Femur (tissue), 1 donor: ENCODE measurements at regions not wholly inside any gene's neighbourhood (a gene's known extent, or its start where the extent isn't known, plus 50 kb on each side); places are given as distances from the start of the nearest gene placed in this dataset.
"Not testable (repeated sequence)": the region's sequence is repeated elsewhere in the genome, so short reads cannot be mapped to it uniquely, and the experiment has no call there.

Experiments used
- DNase-seq: peaks from one replicate; pipeline ENCODE4 v3.0.0-alpha.2; 2017

GRCh38 chr7:69228212-69228811 is 370.0 kb upstream of the AUTS2 start:
- no peak for DNase-seq

GRCh38 chr7:69232445-69233376 is 365.6 kb upstream of the AUTS2 start:
- DNase-seq: no peak

- no peak for DNase-seq
These were observed 360.7 kb upstream of the AUTS2 start for GRCh38 chr7:69237541-69237940.

GRCh38 chr7:69243016-69243415 is 355.3 kb upstream of the AUTS2 start:
- no peak for DNase-seq

GRCh38 chr7:69244701-69245100 is 353.6 kb upstream of the AUTS2 start:
- DNase-seq: no peak

- DNase-seq: no peak
These were observed 352.6 kb upstream of the AUTS2 start for GRCh38 chr7:69245646-69246045.

GRCh38 chr7:69246758-69247157 is 351.5 kb upstream of the AUTS2 start:
- no peak for DNase-seq

- DNase-seq: not testable (repeated sequence)
These were observed 349.9 kb upstream of the AUTS2 start for GRCh38 chr7:69248382-69248828.

GRCh38 chr7:69250958-69251357 is 347.3 kb upstream of the AUTS2 start:
- DNase-seq: no peak

- DNase-seq: no peak
These were observed 343.6 kb upstream of the AUTS2 start for GRCh38 chr7:69254643-69255042.

- DNase-seq: peak; percentile 73
These were observed 341.6 kb upstream of the AUTS2 start for GRCh38 chr7:69256634-69257081.

GRCh38 chr7:69257592-69257991 is 340.7 kb upstream of the AUTS2 start:
- no peak for DNase-seq

- DNase-seq: no peak
These were observed 338.8 kb upstream of the AUTS2 start for GRCh38 chr7:69259445-69259844.

GRCh38 chr7:69260023-69260422 is 338.3 kb upstream of the AUTS2 start:
- no peak for DNase-seq

- no peak for DNase-seq
These were observed 334.7 kb upstream of the AUTS2 start for GRCh38 chr7:69263550-69263949.

GRCh38 chr7:69269806-69270205 is 328.5 kb upstream of the AUTS2 start:
- no peak for DNase-seq

GRCh38 chr7:69272101-69272500 is 326.2 kb upstream of the AUTS2 start:
- DNase-seq: no peak

GRCh38 chr7:69276011-69276729 is 322.1 kb upstream of the AUTS2 start:
- no peak for DNase-seq

- no peak for DNase-seq
These were observed 320.9 kb upstream of the AUTS2 start for GRCh38 chr7:69277366-69277765.

GRCh38 chr7:69282946-69283345 is 315.3 kb upstream of the AUTS2 start:
- no peak for DNase-seq

GRCh38 chr7:69283421-69283820 is 314.9 kb upstream of the AUTS2 start:
- peak; percentile 74 for DNase-seq

GRCh38 chr7:69285854-69286253 is 312.4 kb upstream of the AUTS2 start:
- no peak for DNase-seq

- peak; percentile 77 for DNase-seq
These were observed 302.3 kb upstream of the AUTS2 start for GRCh38 chr7:69295977-69296376.
